Prostate gland (tissue), 2 donors: ENCODE measurements at regions not wholly inside any gene's neighbourhood (a gene's known extent, or its start where the extent isn't known, plus 50 kb on each side); places are given as distances from the start of the nearest gene placed in this dataset.

Experiments used
- DNase-seq: peaks from one replicate; pipeline ENCODE4 v3.0.0-alpha.2; 2019; ENCODE audit warnings: low spot score
- H3K27ac ChIP-seq, 2 donors: fragments of 200-600 bp; sonication (generic); 2 replicates each; pipeline ENCODE4 v1.5.1; 2017 to 2019
- H3K27me3 ChIP-seq: fragments of 200-600 bp; sonication (generic); replicated peaks from 2 replicates; pipeline ENCODE4 v1.5.1; 2019; ENCODE audit not compliant: insufficient read depth
- H3K36me3 ChIP-seq, 2 donors: fragments of 200-600 bp; sonication (generic); 1 replicate in 1 of 2; 2 replicates in 1 of 2; pipeline versions ENCODE4 v1.5.1 to v1.8.1; 2017 to 2019
- H3K4me1 ChIP-seq: fragments of 200-600 bp; sonication (generic); replicated peaks from 2 replicates; pipeline ENCODE4 v1.5.1; 2019
- H3K4me3 ChIP-seq, 2 donors: fragments of 200-600 bp; sonication (generic); 2 replicates each; pipeline ENCODE4 v1.5.1; 2017 to 2019
- H3K9me3 ChIP-seq: fragments of 200-600 bp; sonication (generic); 2 replicates; pipeline ENCODE4 v1.5.1; 2017
- POLR2A ChIP-seq: fragments of 450-650 bp; IDR thresholded peaks from one replicate; pipeline ENCODE4 v1.6.1; 2016; ENCODE audit warnings: antibody characterized with exemption, mild to moderate bottlenecking
- POLR2AphosphoS5 ChIP-seq: sonication (generic); formaldehyde crosslinking; IDR thresholded peaks from one replicate; pipeline ENCODE4 v1.6.1; 2017; ENCODE audit warnings: antibody characterized with exemption
- WGBS: methylation state at CpG from one replicate; pipeline ENCODE4 v1.1.5; 2018; 5-methylcytosine and 5-hydroxymethylcytosine counted together
- intact Hi-C: fragments of 100-400 bp; cut with DNase I; formaldehyde crosslinking; loops from one replicate; pipeline ENCODE4 v1.14.2; 2022
- TF ChIP-seq, protein P1 (sequence below), 4 experiments: fragments of 200-600 bp in 2 of 4; fragments of 450-650 bp in 2 of 4; sonication (generic) in 2 of 4; IDR thresholded peaks; 1 replicate in 3 of 4; 2 replicates in 1 of 4; pipeline ENCODE4 v1.5.1; 2016 to 2019; ENCODE audit warnings: antibody characterized with exemption in 4 of 4, mild to moderate bottlenecking in 2 of 4, moderate library complexity in 2 of 4

DNA sequence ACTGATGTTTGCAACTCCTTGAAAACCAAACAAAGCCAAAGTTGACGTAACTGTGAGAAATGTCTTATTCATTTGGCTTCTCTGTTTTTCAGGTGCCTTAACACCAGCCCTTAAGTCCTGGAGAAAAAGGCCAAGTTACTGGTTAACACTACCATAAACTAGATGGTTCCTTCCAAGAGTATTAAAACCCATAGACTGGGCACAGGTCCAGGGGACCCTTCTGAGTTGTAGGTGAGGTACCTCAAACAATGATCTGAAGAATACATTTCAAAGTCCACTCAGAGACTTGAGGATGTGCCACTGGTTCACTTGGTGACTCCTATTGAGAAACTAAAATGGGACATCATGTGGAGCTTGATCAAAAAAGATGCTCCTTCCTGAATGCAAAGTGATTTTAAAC is 87.0 kb downstream of the NKX6-1 start:
- no peaks in the 10 kb centered on the region for H3K27me3 ChIP-seq
- no peaks in the 10 kb centered on the region for H3K9me3 ChIP-seq
- H3K4me3 ChIP-seq, result no peak overlapping the region
- DNase-seq, result no peak
- H3K4me1 ChIP-seq, result no peaks in the 10 kb centered on the region
- no peak overlapping the region for H3K27ac ChIP-seq
- no peaks in the 10 kb centered on the region for H3K36me3 ChIP-seq
- TF ChIP-seq POLR2A (no peak), POLR2AphosphoS5 (no peak)
- TF ChIP-seq, protein P1, sequence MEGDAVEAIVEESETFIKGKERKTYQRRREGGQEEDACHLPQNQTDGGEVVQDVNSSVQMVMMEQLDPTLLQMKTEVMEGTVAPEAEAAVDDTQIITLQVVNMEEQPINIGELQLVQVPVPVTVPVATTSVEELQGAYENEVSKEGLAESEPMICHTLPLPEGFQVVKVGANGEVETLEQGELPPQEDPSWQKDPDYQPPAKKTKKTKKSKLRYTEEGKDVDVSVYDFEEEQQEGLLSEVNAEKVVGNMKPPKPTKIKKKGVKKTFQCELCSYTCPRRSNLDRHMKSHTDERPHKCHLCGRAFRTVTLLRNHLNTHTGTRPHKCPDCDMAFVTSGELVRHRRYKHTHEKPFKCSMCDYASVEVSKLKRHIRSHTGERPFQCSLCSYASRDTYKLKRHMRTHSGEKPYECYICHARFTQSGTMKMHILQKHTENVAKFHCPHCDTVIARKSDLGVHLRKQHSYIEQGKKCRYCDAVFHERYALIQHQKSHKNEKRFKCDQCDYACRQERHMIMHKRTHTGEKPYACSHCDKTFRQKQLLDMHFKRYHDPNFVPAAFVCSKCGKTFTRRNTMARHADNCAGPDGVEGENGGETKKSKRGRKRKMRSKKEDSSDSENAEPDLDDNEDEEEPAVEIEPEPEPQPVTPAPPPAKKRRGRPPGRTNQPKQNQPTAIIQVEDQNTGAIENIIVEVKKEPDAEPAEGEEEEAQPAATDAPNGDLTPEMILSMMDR (IDR thresholded peaks at IDR 0.05), result no peak
- intact Hi-C loops, result no loop called here
- WGBS, result 82% methylated on average over 1 of the region's 1 CpG

DNA sequence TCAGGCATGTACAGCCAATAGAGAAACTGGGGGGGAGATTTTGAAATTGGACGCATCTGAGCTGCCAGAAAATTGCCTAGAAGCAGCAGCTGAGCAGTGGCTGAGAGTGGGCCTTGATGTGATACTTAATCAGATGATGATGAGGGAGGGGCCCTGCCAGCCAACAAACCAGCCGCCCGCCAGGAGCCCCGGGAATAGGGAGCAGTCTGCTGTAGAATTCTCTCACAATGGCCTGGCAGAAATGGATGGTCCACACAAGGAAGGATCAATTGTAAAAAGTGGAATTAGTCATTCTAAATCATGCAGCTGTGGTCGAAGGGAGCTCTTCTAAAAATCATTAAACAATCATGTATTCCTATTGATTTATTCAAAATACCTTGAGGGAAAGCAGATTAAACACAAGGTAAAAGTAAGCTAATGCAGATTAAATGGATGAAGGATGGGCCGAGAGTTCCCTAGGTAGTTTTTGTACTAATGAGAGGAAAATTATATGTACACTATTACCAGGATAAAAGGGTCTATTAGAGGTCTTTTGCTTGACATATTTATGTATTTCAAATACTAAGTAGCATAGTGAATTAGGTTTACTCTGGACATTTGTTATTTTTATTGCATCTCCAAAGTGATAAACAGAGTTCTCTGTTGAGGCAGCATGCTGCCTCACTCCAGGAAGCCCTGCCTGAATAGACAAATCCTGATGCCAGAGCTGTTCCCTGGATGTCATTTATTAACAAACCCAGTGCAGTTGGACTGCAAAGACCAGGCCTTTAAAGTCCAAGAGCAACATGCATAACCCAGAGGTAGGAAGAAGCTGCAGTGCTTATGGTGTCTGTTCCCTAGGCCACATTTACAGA is 91.3 kb downstream of the NKX6-1 start:
- DNase-seq, result no peak
- no peaks in the 10 kb centered on the region for H3K4me1 ChIP-seq
- H3K36me3 ChIP-seq, result no peaks in the 10 kb centered on the region
- intact Hi-C loops, result no loop called here
- H3K4me3 ChIP-seq, result no peak overlapping the region
- WGBS, result 68% methylated on average over 6 of the region's 6 CpGs
- TF ChIP-seq, protein P1 (IDR thresholded peaks at IDR 0.05), result no peak
- TF ChIP-seq POLR2A (no peak), POLR2AphosphoS5 (no peak)
- H3K27me3 ChIP-seq, result no peaks in the 10 kb centered on the region
- no peak overlapping the region for H3K27ac ChIP-seq
- H3K9me3 ChIP-seq, result no peaks in the 10 kb centered on the region

DNA sequence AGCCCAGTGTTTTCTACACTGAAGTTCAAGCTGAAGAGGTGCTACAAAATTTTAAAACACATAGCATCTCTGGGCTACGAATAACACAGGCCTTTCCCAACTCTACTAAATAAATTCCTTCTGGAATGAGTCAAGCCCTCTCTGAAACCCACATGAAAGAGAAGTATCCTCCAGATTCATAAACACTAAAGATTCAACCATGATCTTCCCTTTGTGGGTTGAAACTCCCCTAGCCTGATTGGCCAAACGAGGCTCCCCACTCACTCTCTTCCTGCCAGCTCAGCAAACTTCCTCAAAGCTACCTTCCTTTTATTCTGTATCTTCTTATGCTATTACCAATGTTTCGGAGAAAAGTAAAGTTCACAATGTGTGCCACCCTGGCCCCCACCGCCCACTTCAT is 95.4 kb downstream of the NKX6-1 start:
- no peak for TF ChIP-seq POLR2AphosphoS5
- no peak for TF ChIP-seq POLR2A
- TF ChIP-seq, protein P1 (IDR thresholded peaks at IDR 0.05), result no peak
- no peak overlapping the region for H3K4me3 ChIP-seq
- 80% methylated on average over 4 of the region's 4 CpGs for WGBS
- no peak overlapping the region for H3K27ac ChIP-seq
- intact Hi-C loops, result no loop called here
- no peak for DNase-seq
- no peaks in the 10 kb centered on the region for H3K36me3 ChIP-seq
- no peaks in the 10 kb centered on the region for H3K4me1 ChIP-seq
- no peaks in the 10 kb centered on the region for H3K27me3 ChIP-seq
- H3K9me3 ChIP-seq, result no peaks in the 10 kb centered on the region

DNA sequence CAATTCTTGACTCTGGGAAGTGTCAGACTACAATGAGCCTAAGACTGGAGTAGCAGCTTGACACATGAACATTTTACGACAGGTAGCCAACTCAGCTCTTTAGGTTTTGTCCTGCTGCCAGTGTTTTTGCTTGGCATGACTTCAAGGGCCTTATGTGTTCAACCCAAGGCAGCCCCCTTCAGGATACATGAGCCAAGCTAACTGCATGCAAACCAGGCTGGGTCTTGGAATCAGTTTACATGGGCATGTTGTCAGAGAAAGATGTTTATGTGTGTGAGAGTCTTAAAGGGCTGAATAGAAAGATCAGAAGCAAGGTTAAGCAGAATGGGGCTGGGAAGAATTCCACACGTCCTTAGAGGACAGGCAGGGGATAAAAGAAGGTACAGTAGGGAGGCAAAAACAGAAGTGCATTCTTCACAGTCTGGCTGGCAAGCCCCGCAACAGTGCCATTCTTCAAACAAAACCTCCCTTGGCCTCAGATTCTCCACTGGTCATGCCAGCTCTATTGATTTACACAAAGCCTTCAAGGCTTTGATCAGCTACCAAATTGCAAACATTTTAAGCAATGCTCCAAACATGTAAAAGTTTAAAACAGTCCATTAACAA is 97.3 kb downstream of the NKX6-1 start:
- H3K27me3 ChIP-seq, result no peaks in the 10 kb centered on the region
- H3K9me3 ChIP-seq, result no peaks in the 10 kb centered on the region
- H3K36me3 ChIP-seq, result no peaks in the 10 kb centered on the region
- H3K4me3 ChIP-seq, result no peak overlapping the region
- intact Hi-C loops, result no loop called here
- no peak overlapping the region for H3K27ac ChIP-seq
- 27% methylated on average over 3 of the region's 3 CpGs for WGBS
- TF ChIP-seq POLR2A (no peak), POLR2AphosphoS5 (no peak)
- TF ChIP-seq, protein P1 (IDR thresholded peaks at IDR 0.05), result no peak
- DNase-seq, result no peak
- H3K4me1 ChIP-seq, result no peaks in the 10 kb centered on the region

DNA sequence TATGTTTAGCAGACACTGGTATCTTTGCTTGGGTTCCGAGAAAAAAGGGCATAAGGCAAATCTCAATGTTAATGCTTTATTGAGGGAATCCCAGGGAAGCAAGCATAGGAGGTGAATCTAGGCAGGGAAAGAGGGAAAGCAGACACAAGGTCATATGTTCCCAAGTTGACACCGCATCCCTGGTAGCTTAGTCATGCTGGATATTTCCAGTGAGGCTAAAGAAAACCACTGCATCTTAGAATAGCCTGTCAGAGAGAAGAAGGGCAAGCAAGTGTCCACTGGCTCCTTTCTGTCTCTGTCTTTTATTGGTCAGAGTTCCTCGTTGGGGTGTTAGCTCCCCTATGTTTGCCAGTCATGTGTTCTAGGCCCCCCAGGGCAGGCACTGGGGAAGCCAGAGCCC is 104.7 kb downstream of the NKX6-1 start:
- DNase-seq, result no peak
- no peak overlapping the region for H3K4me3 ChIP-seq
- WGBS, result 74% methylated on average over 3 of the region's 3 CpGs
- no peaks in the 10 kb centered on the region for H3K27me3 ChIP-seq
- no peaks in the 10 kb centered on the region for H3K36me3 ChIP-seq
- H3K4me1 ChIP-seq, result no peaks in the 10 kb centered on the region
- TF ChIP-seq, protein P1 (IDR thresholded peaks at IDR 0.05), result no peak
- no peak for TF ChIP-seq POLR2A
- TF ChIP-seq POLR2AphosphoS5, result no peak
- no peak overlapping the region for H3K27ac ChIP-seq
- no peaks in the 10 kb centered on the region for H3K9me3 ChIP-seq
- intact Hi-C loops, result no loop called here
